Left lung (tissue), 4 donors: ENCODE measurements at regions not wholly inside any gene's neighbourhood (a gene's known extent, or its start where the extent isn't known, plus 50 kb on each side); places are given as distances from the start of the nearest gene placed in this dataset.
"Not testable (repeated sequence)": the region's sequence is repeated elsewhere in the genome, so short reads cannot be mapped to it uniquely, and the experiment has no call there.

Experiments
- ATAC-seq: fragments of 200-7000 bp; cut with Tn5 transposase; one replicate; pipeline ENCODE4 v1.9.1; 2020; ENCODE audit warnings: moderate library complexity
- DNase-seq, 4 donors: peaks; one replicate each; pipeline ENCODE4 v3.0.0-alpha.2; 2013 to 2020
- H3K27ac ChIP-seq, 2 donors: fragments of 200-600 bp; sonication (generic) in 1 of 2; one replicate each; pipeline versions ENCODE4 v1.5.0 to v1.8.0; 2020 to 2021
- H3K27me3 ChIP-seq, 2 donors: fragments of 200-600 bp; sonication (generic) in 1 of 2; one replicate each; pipeline versions ENCODE4 v1.5.0 to v1.8.0; 2020 to 2021
- H3K36me3 ChIP-seq, 2 donors: fragments of 200-600 bp; sonication (generic) in 1 of 2; one replicate each; pipeline versions ENCODE4 v1.5.0 to v1.8.0; 2020 to 2021
- H3K4me1 ChIP-seq, 2 donors: fragments of 200-600 bp; one replicate each; pipeline ENCODE4 v1.8.0; 2021
- H3K4me3 ChIP-seq, 2 donors: fragments of 200-600 bp; sonication (generic) in 1 of 2; one replicate each; pipeline versions ENCODE4 v1.5.0 to v1.8.0; 2020 to 2021; ENCODE audit warnings: mild to moderate bottlenecking in 1 of 2
- H3K9me3 ChIP-seq, 2 donors: fragments of 200-600 bp; sonication (generic) in 1 of 2; one replicate each; pipeline versions ENCODE4 v1.5.0 to v1.8.0; 2020 to 2021
- intact Hi-C, 2 donors: fragments of 100-400 bp; cut with DNase I; formaldehyde crosslinking; loops; one replicate each; pipeline versions ENCODE4 v1.11.2 to v1.14.2; 2022
- TF ChIP-seq, protein P1 (sequence below), 2 donors: fragments of 200-600 bp; sonication (generic) in 1 of 2; IDR thresholded peaks; one replicate each; pipeline versions ENCODE4 v1.5.0 to v1.8.0; 2021; ENCODE audit warnings: antibody characterized with exemption in 2 of 2
- donor health status: DM: no; HTN: yes; CAD: no.
- donor health status: DM: no; HTN: no; CAD: no.

DNA sequence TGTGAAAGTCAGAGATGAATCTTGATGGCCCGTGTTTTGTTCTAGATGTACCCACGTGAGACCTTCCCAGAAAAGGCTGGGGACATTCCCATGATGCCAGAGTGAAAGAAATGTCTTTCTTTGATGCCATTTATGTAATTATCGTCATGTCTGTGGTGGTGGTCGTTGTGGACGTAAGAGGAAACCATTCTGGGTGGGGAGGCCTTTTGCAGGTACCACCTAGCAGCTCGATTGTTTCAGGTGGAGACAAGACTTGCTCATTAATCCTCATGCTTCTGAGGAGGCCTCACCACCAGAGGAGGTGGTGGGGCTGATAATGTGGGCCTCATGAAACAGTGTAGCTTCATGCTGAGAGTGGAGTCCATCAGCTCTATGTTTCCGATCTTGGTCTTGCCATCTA, 58.1 kb upstream of the USP3 start:
- H3K4me3 ChIP-seq, result no peak overlapping the region
- no peaks in the 10 kb centered on the region for H3K36me3 ChIP-seq
- TF ChIP-seq, protein P1, sequence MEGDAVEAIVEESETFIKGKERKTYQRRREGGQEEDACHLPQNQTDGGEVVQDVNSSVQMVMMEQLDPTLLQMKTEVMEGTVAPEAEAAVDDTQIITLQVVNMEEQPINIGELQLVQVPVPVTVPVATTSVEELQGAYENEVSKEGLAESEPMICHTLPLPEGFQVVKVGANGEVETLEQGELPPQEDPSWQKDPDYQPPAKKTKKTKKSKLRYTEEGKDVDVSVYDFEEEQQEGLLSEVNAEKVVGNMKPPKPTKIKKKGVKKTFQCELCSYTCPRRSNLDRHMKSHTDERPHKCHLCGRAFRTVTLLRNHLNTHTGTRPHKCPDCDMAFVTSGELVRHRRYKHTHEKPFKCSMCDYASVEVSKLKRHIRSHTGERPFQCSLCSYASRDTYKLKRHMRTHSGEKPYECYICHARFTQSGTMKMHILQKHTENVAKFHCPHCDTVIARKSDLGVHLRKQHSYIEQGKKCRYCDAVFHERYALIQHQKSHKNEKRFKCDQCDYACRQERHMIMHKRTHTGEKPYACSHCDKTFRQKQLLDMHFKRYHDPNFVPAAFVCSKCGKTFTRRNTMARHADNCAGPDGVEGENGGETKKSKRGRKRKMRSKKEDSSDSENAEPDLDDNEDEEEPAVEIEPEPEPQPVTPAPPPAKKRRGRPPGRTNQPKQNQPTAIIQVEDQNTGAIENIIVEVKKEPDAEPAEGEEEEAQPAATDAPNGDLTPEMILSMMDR (IDR thresholded peaks at IDR 0.05), result no peak
- H3K4me1 ChIP-seq, result peaks cover 0 to 31% of the 10 kb centered on the region in 2 donors
- no peak overlapping the region for H3K27ac ChIP-seq
- H3K27me3 ChIP-seq, result no peaks in the 10 kb centered on the region
- ATAC-seq (no peak), DNase-seq (no peak)
- intact Hi-C loops, result no loop called here
- no peaks in the 10 kb centered on the region for H3K9me3 ChIP-seq

DNA sequence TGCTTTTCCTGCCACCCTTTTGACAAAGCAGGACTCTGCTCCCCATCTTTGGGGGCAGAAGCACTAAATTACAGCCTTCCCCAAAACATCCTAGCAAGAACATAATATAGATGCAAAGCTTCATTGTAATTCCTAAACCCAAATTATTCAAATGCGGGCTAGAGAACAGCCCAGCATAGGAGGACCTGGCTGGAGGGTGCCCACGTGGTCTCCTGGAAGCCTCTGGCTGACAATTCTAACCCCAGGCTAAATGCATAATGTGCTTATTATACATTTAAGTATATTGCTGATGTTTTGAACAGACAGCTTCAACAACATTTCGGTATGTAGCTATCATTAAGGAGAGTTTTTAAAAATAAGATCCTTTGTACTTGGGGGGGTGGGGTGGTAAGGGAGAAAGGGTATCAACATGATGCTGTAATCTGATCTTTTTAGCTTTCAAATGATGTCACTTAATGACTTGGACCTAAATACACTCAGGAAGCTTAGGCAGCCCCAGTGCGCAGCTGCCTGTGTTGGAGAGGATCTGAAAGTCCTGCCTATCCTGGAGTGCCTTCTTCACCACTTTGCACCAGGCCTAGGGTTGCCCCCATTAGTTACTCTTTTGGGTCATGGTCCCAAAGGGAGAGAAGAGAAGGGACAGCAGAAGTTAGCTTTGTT, 57.2 kb upstream of the USP3 start:
- ATAC-seq, result no peak

DNA sequence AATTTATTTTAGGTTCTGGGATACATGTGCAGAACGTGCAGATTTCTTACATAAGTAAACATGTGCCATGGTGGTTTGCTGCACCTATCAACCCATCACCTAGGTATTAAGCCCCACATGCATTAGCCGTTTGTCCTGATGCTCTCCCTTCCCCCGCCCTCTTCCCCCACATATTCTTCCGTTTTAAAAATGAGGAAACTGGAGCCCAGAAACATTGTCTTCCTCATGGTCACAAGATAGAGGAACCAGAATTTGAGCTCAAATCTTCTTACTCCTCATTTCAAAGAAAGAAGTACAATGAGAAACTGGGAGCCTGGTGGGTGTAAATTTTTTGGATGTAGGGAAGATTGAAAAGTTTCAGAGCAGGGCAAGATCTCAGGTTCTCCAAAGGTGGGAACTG, 56.1 kb upstream of the USP3 start:
- ATAC-seq (peak; percentile 59), DNase-seq (no peak)
- no peaks in the 10 kb centered on the region for H3K9me3 ChIP-seq
- H3K4me1 ChIP-seq, result peaks cover 0 to 31% of the 10 kb centered on the region in 2 donors
- intact Hi-C loops, result no loop called here
- TF ChIP-seq, protein P1 (IDR thresholded peaks at IDR 0.05), result no peak
- no peaks in the 10 kb centered on the region for H3K36me3 ChIP-seq
- H3K4me3 ChIP-seq, result no peak overlapping the region
- peak overlapping the region; percentile 69 to 93 for H3K27ac ChIP-seq
- no peaks in the 10 kb centered on the region for H3K27me3 ChIP-seq

More for the DNA sequence above, 57.2 kb upstream of the USP3 start:
- Histone ChIP-seq H3K36me3 (no peaks in the 10 kb centered on the region), H3K27ac (no peak overlapping the region), H3K9me3 (no peaks in the 10 kb centered on the region), H3K4me1 (peaks cover 0 to 31% of the 10 kb centered on the region in 2 donors), H3K27me3 (no peaks in the 10 kb centered on the region), H3K4me3 (no peak overlapping the region)
- DNase-seq, result no peak
- intact Hi-C loops, result no loop called here
- TF ChIP-seq, protein P1 (IDR thresholded peaks at IDR 0.05), result no peak

DNA sequence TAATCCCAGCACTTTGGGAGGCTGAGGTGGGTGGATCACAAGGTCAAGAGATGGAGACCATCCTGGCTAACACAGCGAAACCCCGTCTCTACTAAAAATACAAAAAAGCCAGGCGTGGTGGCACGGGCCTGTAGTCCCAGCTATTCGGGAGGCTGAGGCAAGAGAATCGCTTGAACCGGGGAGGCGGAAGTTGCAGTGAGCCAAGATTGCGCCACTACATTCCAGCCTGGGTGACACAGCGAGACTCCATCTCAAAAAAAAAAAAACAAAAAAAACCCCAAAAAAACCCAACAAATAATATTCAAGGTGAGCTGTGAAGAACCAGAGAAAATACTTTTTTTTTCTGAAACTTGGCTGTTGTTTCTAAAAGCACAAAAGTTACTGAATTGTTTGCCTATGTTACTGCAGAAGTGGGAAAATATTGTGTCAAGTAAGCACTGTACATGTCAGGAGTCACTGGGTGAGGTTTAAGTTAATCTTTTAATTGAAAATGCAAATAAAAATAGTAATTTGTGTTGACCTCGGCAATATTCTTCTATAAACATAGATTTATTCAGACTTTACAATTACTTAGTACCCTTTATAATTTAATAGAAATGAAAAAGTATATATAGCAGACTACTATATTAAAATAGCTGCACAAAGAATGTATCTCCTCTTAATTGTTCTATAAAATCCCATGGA, 55.4 kb upstream of the USP3 start:
- H3K36me3 ChIP-seq, H3K4me3 ChIP-seq, intact Hi-C loops, H3K9me3 ChIP-seq, H3K27me3 ChIP-seq: not testable (repeated sequence)
- peak overlapping the region; percentile 69 to 93 for H3K27ac ChIP-seq
- peak; percentile 37 for ATAC-seq
- DNase-seq, result peak in 2 of 4 donors; percentile 65 to 88
- peaks cover 0 to 31% of the 10 kb centered on the region in 2 donors for H3K4me1 ChIP-seq

GRCh38 chr15:63449731-63450130, 54.7 kb upstream of the USP3 start:
- H3K4me3 ChIP-seq, result no peak overlapping the region
- intact Hi-C loops, result no loop called here
- H3K27ac ChIP-seq, result peak overlapping the region in 1 of 2 donors; percentile 93
- H3K36me3 ChIP-seq, result no peaks in the 10 kb centered on the region
- TF ChIP-seq, protein P1 (IDR thresholded peaks at IDR 0.05), result no peak
- H3K4me1 ChIP-seq, result peaks cover 0 to 31% of the 10 kb centered on the region in 2 donors
- DNase-seq, result no peak
- ATAC-seq, result no peak
- H3K27me3 ChIP-seq, result no peaks in the 10 kb centered on the region
- H3K9me3 ChIP-seq, result no peaks in the 10 kb centered on the region
